ENCODE measurements at regions not wholly inside any gene's neighbourhood (a gene's known extent, or its start where the extent isn't known, plus 50 kb on each side); places are given as distances from the start of the nearest gene placed in this dataset.

DNA sequence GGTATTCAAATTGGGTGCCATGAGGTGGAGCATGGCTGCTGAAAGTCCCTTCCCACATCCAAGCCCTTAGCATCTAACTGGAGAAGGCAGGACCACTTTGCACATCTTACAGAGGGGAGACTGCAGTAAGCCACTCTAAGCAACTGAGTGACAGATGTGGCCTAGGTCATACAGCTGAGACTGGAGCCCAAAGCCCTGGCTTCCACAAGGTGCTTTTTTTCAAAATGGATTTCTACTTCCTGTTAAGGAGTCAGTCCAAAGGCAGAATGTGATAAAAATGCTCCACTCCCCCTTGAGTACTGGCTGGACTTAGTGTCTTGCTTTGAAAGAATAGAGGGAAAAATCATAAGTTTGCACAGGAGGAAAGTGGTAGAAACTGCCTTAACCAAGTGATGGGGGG is 424.0 kb upstream of the SPRED2 start:
- TF ChIP-seq ZNF596 (tag by site-specific recombination; IDR thresholded peaks at IDR 0.05) (no peak), ZNF560 (tag by site-specific recombination; IDR thresholded peaks at IDR 0.05; ENCODE audit: borderline replicate concordance) (no peak), ZNF416 (tag by site-specific recombination; IDR thresholded peaks at IDR 0.05) (no peak), ZNF214 (tag by site-specific recombination; IDR thresholded peaks at IDR 0.05; ENCODE audit: borderline replicate concordance) (no peak), ZNF121 (tag by site-specific recombination; IDR thresholded peaks at IDR 0.05) (no peak), ZNF747 (tag by site-specific recombination; IDR thresholded peaks at IDR 0.05) (no peak), ZNF274 (IDR thresholded peaks at IDR 0.05; ENCODE audit: low read length) (no peak), ZNF274 (tag by site-specific recombination; IDR thresholded peaks at IDR 0.05; ENCODE audit: borderline replicate concordance) (no peak), ZNF24 (tag by site-specific recombination; IDR thresholded peaks at IDR 0.05) (no peak), ZNF529 (tag by site-specific recombination; IDR thresholded peaks at IDR 0.05; ENCODE audit: insufficient replicate concordance) (no peak)
- TF ChIP-seq, protein P1, sequence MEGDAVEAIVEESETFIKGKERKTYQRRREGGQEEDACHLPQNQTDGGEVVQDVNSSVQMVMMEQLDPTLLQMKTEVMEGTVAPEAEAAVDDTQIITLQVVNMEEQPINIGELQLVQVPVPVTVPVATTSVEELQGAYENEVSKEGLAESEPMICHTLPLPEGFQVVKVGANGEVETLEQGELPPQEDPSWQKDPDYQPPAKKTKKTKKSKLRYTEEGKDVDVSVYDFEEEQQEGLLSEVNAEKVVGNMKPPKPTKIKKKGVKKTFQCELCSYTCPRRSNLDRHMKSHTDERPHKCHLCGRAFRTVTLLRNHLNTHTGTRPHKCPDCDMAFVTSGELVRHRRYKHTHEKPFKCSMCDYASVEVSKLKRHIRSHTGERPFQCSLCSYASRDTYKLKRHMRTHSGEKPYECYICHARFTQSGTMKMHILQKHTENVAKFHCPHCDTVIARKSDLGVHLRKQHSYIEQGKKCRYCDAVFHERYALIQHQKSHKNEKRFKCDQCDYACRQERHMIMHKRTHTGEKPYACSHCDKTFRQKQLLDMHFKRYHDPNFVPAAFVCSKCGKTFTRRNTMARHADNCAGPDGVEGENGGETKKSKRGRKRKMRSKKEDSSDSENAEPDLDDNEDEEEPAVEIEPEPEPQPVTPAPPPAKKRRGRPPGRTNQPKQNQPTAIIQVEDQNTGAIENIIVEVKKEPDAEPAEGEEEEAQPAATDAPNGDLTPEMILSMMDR (tag by site-specific recombination; IDR thresholded peaks at IDR 0.05), result no peak
- TF ChIP-seq, protein P2, sequence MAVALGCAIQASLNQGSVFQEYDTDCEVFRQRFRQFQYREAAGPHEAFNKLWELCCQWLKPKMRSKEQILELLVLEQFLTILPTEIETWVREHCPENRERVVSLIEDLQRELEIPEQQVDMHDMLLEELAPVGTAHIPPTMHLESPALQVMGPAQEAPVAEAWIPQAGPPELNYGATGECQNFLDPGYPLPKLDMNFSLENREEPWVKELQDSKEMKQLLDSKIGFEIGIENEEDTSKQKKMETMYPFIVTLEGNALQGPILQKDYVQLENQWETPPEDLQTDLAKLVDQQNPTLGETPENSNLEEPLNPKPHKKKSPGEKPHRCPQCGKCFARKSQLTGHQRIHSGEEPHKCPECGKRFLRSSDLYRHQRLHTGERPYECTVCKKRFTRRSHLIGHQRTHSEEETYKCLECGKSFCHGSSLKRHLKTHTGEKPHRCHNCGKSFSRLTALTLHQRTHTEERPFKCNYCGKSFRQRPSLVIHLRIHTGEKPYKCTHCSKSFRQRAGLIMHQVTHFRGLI (tag by site-specific recombination; IDR thresholded peaks at IDR 0.05), result no peak
